AG08396 (cell line): ENCODE measurements at regions not wholly inside any gene's neighbourhood (a gene's known extent, or its start where the extent isn't known, plus 50 kb on each side); places are given as distances from the start of the nearest gene placed in this dataset.
"Not testable (repeated sequence)": the region's sequence is repeated elsewhere in the genome, so short reads cannot be mapped to it uniquely, and the experiment has no call there.

Experiments used
- DNase-seq: peaks from one replicate; pipeline ENCODE4 v3.0.0; 2012; ENCODE audit warnings: low spot score, mixed read lengths

- DNase-seq: no peak
Observed at GRCh38 chr2:56806924-56807323, 623.1 kb downstream of the CCDC85A start.

GRCh38 chr2:56807861-56808260 lies 624.1 kb downstream of the CCDC85A start:
- no peak for DNase-seq

- DNase-seq: no peak
Observed at GRCh38 chr2:56811401-56811800, 627.6 kb downstream of the CCDC85A start.

GRCh38 chr2:56812432-56812831 lies 628.6 kb downstream of the CCDC85A start:
- no peak for DNase-seq

GRCh38 chr2:56813490-56813889 lies 629.7 kb downstream of the CCDC85A start:
- DNase-seq: no peak

- DNase-seq: no peak
Observed at GRCh38 chr2:56816666-56817065, 632.9 kb downstream of the CCDC85A start.

- DNase-seq: no peak
Observed at GRCh38 chr2:56831780-56832179, 648.0 kb downstream of the CCDC85A start.

GRCh38 chr2:56834686-56835085 lies 650.9 kb downstream of the CCDC85A start:
- no peak for DNase-seq

GRCh38 chr2:56840009-56840408 lies 656.2 kb downstream of the CCDC85A start:
- not testable (repeated sequence) for DNase-seq

- DNase-seq: no peak
Observed at GRCh38 chr2:56860991-56861390, 677.2 kb downstream of the CCDC85A start.

- DNase-seq: no peak
Observed at GRCh38 chr2:56871644-56872043, 687.9 kb downstream of the CCDC85A start.

- no peak for DNase-seq
Observed at GRCh38 chr2:56874717-56875116, 690.9 kb downstream of the CCDC85A start.

GRCh38 chr2:56889738-56890137 lies 705.9 kb downstream of the CCDC85A start:
- no peak for DNase-seq

- DNase-seq: no peak
Observed at GRCh38 chr2:56892382-56892781, 708.6 kb downstream of the CCDC85A start.

GRCh38 chr2:56898986-56899385 lies 715.2 kb downstream of the CCDC85A start:
- DNase-seq: no peak

GRCh38 chr2:56912490-56912889 lies 728.7 kb downstream of the CCDC85A start:
- DNase-seq: no peak

- DNase-seq: no peak
Observed at GRCh38 chr2:56918790-56919189, 735.0 kb downstream of the CCDC85A start.

- no peak for DNase-seq
Observed at GRCh38 chr2:56933976-56934375, 750.2 kb downstream of the CCDC85A start.

GRCh38 chr2:56934866-56935265 lies 751.1 kb downstream of the CCDC85A start:
- DNase-seq: no peak

- no peak for DNase-seq
Observed at GRCh38 chr2:56940054-56940453, 756.3 kb downstream of the CCDC85A start.

- DNase-seq: no peak
Observed at GRCh38 chr2:56952871-56953270, 769.1 kb downstream of the CCDC85A start.

- no peak for DNase-seq
Observed at GRCh38 chr2:56960581-56960980, 776.8 kb downstream of the CCDC85A start.

- no peak for DNase-seq
Observed at GRCh38 chr2:56962673-56963072, 778.9 kb downstream of the CCDC85A start.

- no peak for DNase-seq
Observed at GRCh38 chr2:56969513-56969912, 785.7 kb downstream of the CCDC85A start.

- no peak for DNase-seq
Observed at GRCh38 chr2:56971383-56971974, 787.7 kb downstream of the CCDC85A start.
